ENCODE measurements at regions not wholly inside any gene's neighbourhood (a gene's known extent, or its start where the extent isn't known, plus 50 kb on each side); places are given as distances from the start of the nearest gene placed in this dataset.

- Histone ChIP-seq H3K4me1 (ENCODE audit: insufficient read depth, low read length) (no peaks in the 10 kb centered on the region; the same call in 1 of the 2 replicates), H3K14ac (ENCODE audit: insufficient read depth, low read length) (no peak overlapping the region), H4K5ac (ENCODE audit: insufficient read length, low read depth, low read length) (no peak overlapping the region), H3K79me2 (ENCODE audit: insufficient read depth, low read length) (no peaks in the 10 kb centered on the region), H4K91ac (ENCODE audit: insufficient read length, low read depth, low read length) (no peak overlapping the region), H3K27ac (ENCODE audit: insufficient read length, low read depth, low read length) (no peak overlapping the region), H4K20me1 (ENCODE audit: control insufficient read depth, insufficient read depth, insufficient read length) (no peaks in the 10 kb centered on the region), H2AFZ (ENCODE audit: low read length) (no peak overlapping the region), H3K9me3 (ENCODE audit: control insufficient read depth, low read depth, low read length) (peaks cover 3% of the 10 kb centered on the region), H2BK15ac (ENCODE audit: low read depth, low read length) (no peak overlapping the region), H3K23me2 (ENCODE audit: insufficient read length, low read depth, low read length, poor library complexity, severe bottlenecking) (no peaks in the 10 kb centered on the region), H2BK5ac (ENCODE audit: insufficient read length, low read length) (no peak overlapping the region), H4K8ac (replicated peaks; ENCODE audit: insufficient read length, low read depth, low read length) (no peak overlapping the region), H3K27me3 (ENCODE audit: insufficient read depth, low read length) (no peaks in the 10 kb centered on the region), H2BK12ac (ENCODE audit: insufficient read length, low read depth, low read length) (no peak overlapping the region), H3K23ac (ENCODE audit: insufficient read length, low read depth, low read length) (no peak overlapping the region), H3K79me1 (ENCODE audit: insufficient read depth, low read depth, low read length, poor library complexity, severe bottlenecking) (no peaks in the 10 kb centered on the region), H2BK20ac (ENCODE audit: low read depth, low read length, poor library complexity, severe bottlenecking) (no peak overlapping the region), H2BK120ac (ENCODE audit: low read depth, low read length, poor library complexity, severe bottlenecking) (no peak overlapping the region), H3K4ac (ENCODE audit: low read depth, low read length) (no peak overlapping the region), H3K4me2 (ENCODE audit: insufficient read depth, insufficient read length, low read length) (no peak overlapping the region), H3K56ac (ENCODE audit: insufficient read length, low read depth, low read length) (no peak overlapping the region), H3K18ac (ENCODE audit: insufficient read length, low read depth, low read length) (no peak overlapping the region), H3T11ph (ENCODE audit: low read length) (no peak overlapping the region), H3K9ac (ENCODE audit: extremely low read depth, insufficient read length, low read length) (no peak overlapping the region), H2AK5ac (ENCODE audit: insufficient read length, low read length) (no peak overlapping the region)
- H3K4me1 Mint-ChIP-seq: peaks cover 19 to 37% of the 10 kb centered on the region in 2 experiments
- no peaks in the 10 kb centered on the region for H3K27me3 Mint-ChIP-seq (ENCODE audit: low read depth)
- H3K4me3 Mint-ChIP-seq: no peak overlapping the region
- no CpG with 5 or more reads among the region's 1 CpG for WGBS (ENCODE audit: extremely low coverage, insufficient read length, low lambda C conversion rate)
- H3K27ac Mint-ChIP-seq: no peak overlapping the region
- peaks cover 4 to 6% (median 6%) of the 10 kb centered on the region in 3 experiments; a peak in 6 of 7 replicates for H3K36me3 Mint-ChIP-seq (ENCODE audit: insufficient read depth in 1 of 3, low read depth in 3 of 3)
- TF ChIP-seq CTCF (conservative IDR thresholded peaks at IDR 0.05): no peak
- DNase-seq: no peak
- H3K9me3 Mint-ChIP-seq: peaks cover 9 to 17% of the 10 kb centered on the region in 2 experiments; a peak in 4 of 5 replicates
Observed at GRCh38 chr2:16775899-16776231, 110.2 kb upstream of the CYRIA start.

Measured in H9 (cell line).